Psoas muscle (tissue), 7 donors: ENCODE measurements at regions not wholly inside any gene's neighbourhood (a gene's known extent, or its start where the extent isn't known, plus 50 kb on each side); places are given as distances from the start of the nearest gene placed in this dataset.

Experiments
- ATAC-seq, 4 donors: fragments of 200-7000 bp; cut with Tn5 transposase; one replicate each; pipeline ENCODE4 v1.9.1; 2020; ENCODE audit warnings: moderate library complexity in 3 of 4, mild to moderate bottlenecking in 2 of 4
- DNase-seq, 2 donors: peaks; one replicate each; pipeline ENCODE4 v3.0.0-alpha.2; 2020
- H3K27ac ChIP-seq: fragments of 200-600 bp; one replicate; pipeline ENCODE4 v1.8.0; 2022
- H3K27me3 ChIP-seq, 3 donors: fragments of 200-600 bp in 1 of 3; one replicate each; pipeline versions ENCODE4 v1.6.1 to v1.8.0; 2013 to 2022; ENCODE audit warnings: low read length in 2 of 3, mild to moderate bottlenecking in 2 of 3, moderate library complexity in 1 of 3; ENCODE audit not compliant: insufficient read depth in 3 of 3
- H3K36me3 ChIP-seq, 2 donors: fragments of 200-600 bp in 1 of 2; one replicate each; pipeline versions ENCODE4 v1.6.1 to v1.8.0; 2013 to 2022; ENCODE audit warnings: low read depth in 1 of 2, mild to moderate bottlenecking in 1 of 2, moderate library complexity in 1 of 2; ENCODE audit not compliant: insufficient read depth in 1 of 2
- H3K4me1 ChIP-seq: fragments of 200-600 bp; one replicate; pipeline ENCODE4 v1.8.0; 2022
- H3K4me3 ChIP-seq: fragments of 200-600 bp; one replicate; pipeline ENCODE4 v1.8.0; 2022; ENCODE audit warnings: mild to moderate bottlenecking
- H3K9me3 ChIP-seq: fragments of 200-600 bp; one replicate; pipeline ENCODE4 v1.8.0; 2022
- whole genome bisulfite sequencing, 3 donors: extraction: QIAGEN DNeasy Blood & Tissue Kit; methylation state at CpG; one replicate each; pipeline versions ENCODE4 v1.1.6 to v1.1.7; 2013; 5-methylcytosine and 5-hydroxymethylcytosine counted together
- intact Hi-C, 2 donors: fragments of 100-400 bp; cut with DNase I; formaldehyde crosslinking; loops; one replicate each; pipeline versions ENCODE4 v1.11.0 to v1.14.2; 2022
- TF ChIP-seq, protein P1 (sequence below): fragments of 200-600 bp; IDR thresholded peaks from one replicate; pipeline ENCODE4 v1.8.0; 2022; ENCODE audit warnings: antibody characterized with exemption
- donor health status: healthy with polysubstance abuse.
- donor health status: DM: no; HTN: no; CAD: no; lungs with moderate emphysema.
- donor health status: Bipolar disorder and iron deficiency.
- donor health status: healthy.
- donor health status: DM: yes; HTN: yes; CAD: no.
- donor health status: DM: no; HTN: no; CAD: no.
- donor health status: DM: yes; HTN: yes; CAD: no.

- 61 to 72% (median 71%) methylated on average over 3 of the region's 3 CpGs for WGBS, 3 donors
- Histone ChIP-seq H3K4me1 (no peaks in the 10 kb centered on the region), H3K9me3 (no peaks in the 10 kb centered on the region), H3K36me3 (no peaks in the 10 kb centered on the region), H3K4me3 (no peak overlapping the region), H3K27ac (no peak overlapping the region), H3K27me3 (no peaks in the 10 kb centered on the region)
- TF ChIP-seq, protein P1, sequence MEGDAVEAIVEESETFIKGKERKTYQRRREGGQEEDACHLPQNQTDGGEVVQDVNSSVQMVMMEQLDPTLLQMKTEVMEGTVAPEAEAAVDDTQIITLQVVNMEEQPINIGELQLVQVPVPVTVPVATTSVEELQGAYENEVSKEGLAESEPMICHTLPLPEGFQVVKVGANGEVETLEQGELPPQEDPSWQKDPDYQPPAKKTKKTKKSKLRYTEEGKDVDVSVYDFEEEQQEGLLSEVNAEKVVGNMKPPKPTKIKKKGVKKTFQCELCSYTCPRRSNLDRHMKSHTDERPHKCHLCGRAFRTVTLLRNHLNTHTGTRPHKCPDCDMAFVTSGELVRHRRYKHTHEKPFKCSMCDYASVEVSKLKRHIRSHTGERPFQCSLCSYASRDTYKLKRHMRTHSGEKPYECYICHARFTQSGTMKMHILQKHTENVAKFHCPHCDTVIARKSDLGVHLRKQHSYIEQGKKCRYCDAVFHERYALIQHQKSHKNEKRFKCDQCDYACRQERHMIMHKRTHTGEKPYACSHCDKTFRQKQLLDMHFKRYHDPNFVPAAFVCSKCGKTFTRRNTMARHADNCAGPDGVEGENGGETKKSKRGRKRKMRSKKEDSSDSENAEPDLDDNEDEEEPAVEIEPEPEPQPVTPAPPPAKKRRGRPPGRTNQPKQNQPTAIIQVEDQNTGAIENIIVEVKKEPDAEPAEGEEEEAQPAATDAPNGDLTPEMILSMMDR, result no peak
- intact Hi-C loops, result no loop called here
- no peak for ATAC-seq
- DNase-seq, result no peak
Measured at GRCh38 chr5:28734396-28734795, 1696.0 kb upstream of the CDH9 start.

GRCh38 chr5:28729067-28729466 lies 1690.7 kb upstream of the CDH9 start:
- DNase-seq (no peak), ATAC-seq (no peak)
- H3K27ac ChIP-seq, result no peak overlapping the region
- TF ChIP-seq, protein P1, result no peak
- H3K9me3 ChIP-seq, result no peaks in the 10 kb centered on the region
- no peaks in the 10 kb centered on the region for H3K27me3 ChIP-seq
- intact Hi-C loops, result no loop called here
- H3K4me1 ChIP-seq, result no peaks in the 10 kb centered on the region
- no peak overlapping the region for H3K4me3 ChIP-seq
- 93 to 95% (median 93%) methylated on average over 1 of the region's 1 CpG for whole genome bisulfite sequencing, 3 donors
- no peaks in the 10 kb centered on the region for H3K36me3 ChIP-seq

- DNase-seq, result no peak
- ATAC-seq, result no peak
- intact Hi-C loops, result no loop called here
- H3K36me3 ChIP-seq, result no peaks in the 10 kb centered on the region
- no peak overlapping the region for H3K4me3 ChIP-seq
- H3K4me1 ChIP-seq, result no peaks in the 10 kb centered on the region
- no peaks in the 10 kb centered on the region for H3K27me3 ChIP-seq
- no peaks in the 10 kb centered on the region for H3K9me3 ChIP-seq
- WGBS, 3 donors, result 87 to 95% (median 91%) methylated on average over 2 of the region's 2 CpGs
- no peak overlapping the region for H3K27ac ChIP-seq
- TF ChIP-seq, protein P1, result no peak
Measured at GRCh38 chr5:28726815-28727214, 1688.4 kb upstream of the CDH9 start.

- intact Hi-C loops, result no loop called here
- Histone ChIP-seq H3K36me3 (no peaks in the 10 kb centered on the region), H3K27me3 (no peaks in the 10 kb centered on the region), H3K27ac (no peak overlapping the region), H3K4me3 (no peak overlapping the region), H3K4me1 (no peaks in the 10 kb centered on the region), H3K9me3 (no peaks in the 10 kb centered on the region)
- TF ChIP-seq, protein P1, result no peak
- 83 to 86% (median 86%) methylated on average over 3 of the region's 3 CpGs for WGBS, 3 donors
- DNase-seq (no peak), ATAC-seq (no peak)
Measured at GRCh38 chr5:28725001-28725400, 1686.6 kb upstream of the CDH9 start.

DNA sequence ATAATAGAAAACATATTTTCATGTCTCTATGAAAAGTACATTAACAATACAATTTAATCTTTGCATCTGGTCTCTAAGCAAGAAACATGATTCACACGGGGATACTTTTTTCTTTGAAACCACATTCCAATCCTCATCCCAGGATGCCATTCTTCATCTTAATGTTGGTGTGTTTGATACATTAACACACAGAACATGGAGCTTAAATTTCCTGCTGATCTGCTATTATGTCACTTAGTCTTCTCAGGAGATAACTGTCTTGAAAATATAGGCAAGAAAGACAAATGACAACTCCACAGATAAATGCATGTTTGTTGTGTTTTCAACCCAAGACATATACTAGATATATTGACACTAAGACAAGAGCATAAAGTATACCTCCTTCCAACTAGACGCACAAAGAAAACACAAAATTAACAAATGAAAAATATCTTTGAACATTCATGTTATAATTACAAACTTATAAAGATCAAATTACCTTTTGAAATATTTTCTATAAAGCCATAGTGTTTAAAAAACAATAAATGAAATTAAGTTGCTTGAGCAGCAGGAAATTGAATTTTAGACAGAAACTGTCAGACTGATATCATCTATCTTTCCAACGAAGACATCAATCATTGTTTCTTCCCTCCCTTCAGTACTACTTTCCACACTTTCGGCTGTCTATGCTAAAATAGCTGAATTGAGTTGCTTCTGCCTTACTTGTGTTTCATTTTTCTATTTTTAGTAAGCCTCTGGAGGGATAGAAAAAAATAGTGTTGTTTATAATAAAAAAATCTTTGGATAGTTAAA lies 1676.7 kb upstream of the CDH9 start:
- Histone ChIP-seq H3K27me3 (no peaks in the 10 kb centered on the region), H3K9me3 (no peaks in the 10 kb centered on the region), H3K4me1 (no peaks in the 10 kb centered on the region), H3K36me3 (no peaks in the 10 kb centered on the region), H3K4me3 (no peak overlapping the region), H3K27ac (no peak overlapping the region)
- ATAC-seq (no peak), DNase-seq (no peak)
- TF ChIP-seq, protein P1, result no peak
- intact Hi-C loops, result no loop called here
- 50 to 53% (median 52%) methylated on average over 4 of the region's 4 CpGs for WGBS, 3 donors
